GM12873 (cell line): ENCODE measurements at regions not wholly inside any gene's neighbourhood (a gene's known extent, or its start where the extent isn't known, plus 50 kb on each side); places are given as distances from the start of the nearest gene placed in this dataset.

Experiments
- TF ChIP-seq, protein P1 (sequence below): IDR thresholded peaks from 2 replicates; pipeline ENCODE4 v1.5.1; 2012; ENCODE audit warnings: low read depth, mild to moderate bottlenecking, moderate library complexity, low read length, control low read depth; ENCODE audit not compliant: insufficient read depth; ENCODE audit errors: missing control alignments

DNA sequence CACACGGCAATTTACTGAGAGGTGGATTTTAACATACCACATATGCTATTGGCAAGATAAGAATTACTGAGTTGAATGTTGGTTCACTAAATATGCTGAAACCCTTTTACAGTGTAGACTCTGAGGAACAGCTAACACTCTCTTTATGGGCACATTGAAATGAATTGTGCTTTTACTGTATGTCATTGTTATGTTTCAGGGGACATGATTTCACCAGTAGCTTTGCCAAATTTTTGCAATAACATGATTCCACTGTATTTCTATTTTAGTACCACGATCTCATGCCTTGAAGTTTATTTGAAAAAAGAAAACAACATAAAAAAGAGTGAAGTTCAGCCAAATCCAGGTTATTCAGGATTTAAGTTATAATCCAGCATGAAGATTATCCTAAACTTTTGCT is 188.5 kb downstream of the HLX start:
- TF ChIP-seq, protein P1, sequence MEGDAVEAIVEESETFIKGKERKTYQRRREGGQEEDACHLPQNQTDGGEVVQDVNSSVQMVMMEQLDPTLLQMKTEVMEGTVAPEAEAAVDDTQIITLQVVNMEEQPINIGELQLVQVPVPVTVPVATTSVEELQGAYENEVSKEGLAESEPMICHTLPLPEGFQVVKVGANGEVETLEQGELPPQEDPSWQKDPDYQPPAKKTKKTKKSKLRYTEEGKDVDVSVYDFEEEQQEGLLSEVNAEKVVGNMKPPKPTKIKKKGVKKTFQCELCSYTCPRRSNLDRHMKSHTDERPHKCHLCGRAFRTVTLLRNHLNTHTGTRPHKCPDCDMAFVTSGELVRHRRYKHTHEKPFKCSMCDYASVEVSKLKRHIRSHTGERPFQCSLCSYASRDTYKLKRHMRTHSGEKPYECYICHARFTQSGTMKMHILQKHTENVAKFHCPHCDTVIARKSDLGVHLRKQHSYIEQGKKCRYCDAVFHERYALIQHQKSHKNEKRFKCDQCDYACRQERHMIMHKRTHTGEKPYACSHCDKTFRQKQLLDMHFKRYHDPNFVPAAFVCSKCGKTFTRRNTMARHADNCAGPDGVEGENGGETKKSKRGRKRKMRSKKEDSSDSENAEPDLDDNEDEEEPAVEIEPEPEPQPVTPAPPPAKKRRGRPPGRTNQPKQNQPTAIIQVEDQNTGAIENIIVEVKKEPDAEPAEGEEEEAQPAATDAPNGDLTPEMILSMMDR = no peak

DNA sequence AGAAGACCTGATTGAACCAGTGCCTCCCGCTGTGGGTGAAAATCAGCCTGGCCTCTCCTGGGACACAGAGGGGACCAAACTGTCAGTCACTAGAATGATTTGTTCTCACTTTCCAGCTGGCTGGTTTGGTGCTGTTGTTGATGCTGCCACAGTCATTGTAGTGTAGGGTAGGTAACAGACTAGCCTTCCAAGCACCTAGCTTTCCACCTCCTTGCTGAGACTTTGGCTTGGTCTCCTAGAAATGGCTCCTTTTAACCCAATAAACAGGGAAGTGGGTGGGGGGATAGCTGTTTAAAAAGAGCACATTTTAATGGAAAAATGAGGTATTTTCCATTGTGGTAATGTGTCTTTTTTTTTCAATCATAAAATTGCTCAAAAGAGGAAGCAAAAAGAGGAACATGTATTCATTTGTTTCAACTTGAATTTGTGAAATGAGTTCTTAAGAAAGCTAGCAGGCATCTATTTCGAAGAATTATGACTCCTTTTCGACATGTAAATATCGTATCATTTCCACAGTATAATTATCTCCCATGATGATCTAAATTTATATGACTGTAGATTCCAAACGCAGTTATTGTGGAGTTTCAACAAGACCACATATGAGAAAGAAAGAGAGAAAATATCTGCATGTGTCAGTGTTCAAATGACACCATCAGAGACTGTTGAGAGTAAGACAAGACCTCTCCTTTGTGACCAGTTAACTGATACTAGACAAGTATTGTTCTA is 190.1 kb downstream of the HLX start:
- TF ChIP-seq, protein P1 = no peak

DNA sequence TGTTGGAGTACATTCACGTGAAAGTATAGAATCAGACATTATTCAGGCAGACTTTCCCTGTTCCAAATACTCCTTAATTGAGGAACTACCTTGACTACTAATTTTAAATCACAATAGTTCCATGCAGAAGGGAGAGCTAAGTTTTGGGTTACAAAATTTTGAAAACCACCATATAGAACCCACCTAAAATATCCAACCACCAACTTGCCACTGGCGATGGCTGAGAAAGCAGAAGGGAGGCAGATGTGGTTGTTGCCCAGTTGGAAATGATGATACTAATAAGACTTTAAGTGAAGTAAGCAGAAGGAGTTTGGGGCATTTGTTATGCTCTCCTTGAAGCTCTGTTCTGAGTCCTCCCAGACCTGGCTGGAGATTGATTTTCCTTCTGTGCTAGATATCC is 190.7 kb downstream of the HLX start:
- TF ChIP-seq, protein P1 = no peak

DNA sequence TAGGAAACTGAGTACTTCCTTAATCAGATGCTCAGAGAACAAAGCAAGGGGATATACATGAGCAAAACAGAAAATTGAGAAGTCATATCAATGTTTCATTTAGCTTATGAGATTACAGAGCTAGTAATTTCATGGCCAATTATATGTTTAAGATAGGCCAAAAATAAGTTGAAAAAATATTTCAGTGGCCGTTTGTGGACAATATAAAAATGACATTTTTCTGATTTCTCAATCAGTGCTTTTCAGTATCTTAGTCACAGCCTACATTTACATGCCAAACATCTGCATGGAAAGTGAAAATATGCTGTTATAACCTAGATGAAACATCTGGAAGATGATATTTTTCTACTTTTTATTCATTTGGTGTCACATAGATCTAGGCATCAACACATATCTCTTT is 192.5 kb downstream of the HLX start:
- TF ChIP-seq, protein P1 = no peak

DNA sequence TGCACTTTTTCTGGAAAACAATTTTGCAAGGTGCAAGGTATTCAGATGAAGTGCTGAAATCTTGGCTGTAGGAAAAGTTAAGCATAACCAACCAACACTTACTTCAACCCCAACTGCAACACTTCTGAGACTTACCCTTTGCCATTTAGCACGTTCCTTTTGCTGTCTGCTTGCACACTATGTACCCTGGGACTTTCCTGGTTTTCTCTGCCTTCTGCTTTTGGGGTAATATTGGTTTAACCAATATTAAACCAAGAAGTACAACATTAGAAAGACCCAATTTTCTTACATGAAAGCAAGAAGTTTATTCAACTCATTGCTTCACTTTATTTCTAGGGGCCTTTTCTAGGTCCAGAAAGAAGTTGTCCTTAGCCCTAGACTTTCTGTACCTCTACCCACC is 193.0 kb downstream of the HLX start:
- TF ChIP-seq, protein P1 = no peak

DNA sequence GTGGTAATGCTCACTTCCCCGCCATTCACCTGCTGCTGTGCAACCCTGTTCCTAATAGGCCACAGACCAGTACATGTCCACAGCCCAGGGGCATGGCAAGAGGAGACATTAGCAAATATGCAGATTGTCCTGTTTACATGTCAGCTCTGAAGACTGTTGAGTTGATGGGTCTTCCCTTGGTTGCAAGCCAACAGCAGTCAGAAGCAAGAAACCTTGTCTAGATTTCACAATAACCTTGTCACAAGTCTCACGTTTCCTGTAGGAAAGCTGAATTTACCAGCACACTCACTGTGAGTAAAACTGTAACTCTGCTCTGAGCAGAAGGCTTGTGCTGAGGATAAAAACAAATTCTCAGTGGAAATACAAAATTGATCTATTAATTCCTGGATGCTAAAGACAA is 195.1 kb downstream of the HLX start:
- TF ChIP-seq, protein P1 = no peak

DNA sequence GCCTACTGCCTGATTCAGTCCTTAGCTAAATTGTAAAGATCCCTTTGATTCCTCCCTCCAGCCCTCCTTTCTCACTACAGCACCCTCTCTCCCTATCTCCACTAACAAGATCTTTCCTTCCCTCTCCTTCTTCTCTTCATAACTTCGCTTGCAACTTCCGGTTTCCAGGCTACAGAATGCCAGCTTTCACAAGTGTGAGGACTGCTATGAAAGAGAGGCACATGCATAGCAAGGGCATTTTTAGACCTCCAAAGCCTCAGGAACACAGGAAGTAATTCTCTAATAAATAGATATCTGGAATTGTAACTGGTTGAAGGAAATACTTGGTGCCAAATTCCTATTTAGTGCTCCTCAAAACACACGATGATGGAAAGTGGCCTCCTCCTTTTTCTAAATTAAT is 196.7 kb downstream of the HLX start:
- TF ChIP-seq, protein P1 = no peak

DNA sequence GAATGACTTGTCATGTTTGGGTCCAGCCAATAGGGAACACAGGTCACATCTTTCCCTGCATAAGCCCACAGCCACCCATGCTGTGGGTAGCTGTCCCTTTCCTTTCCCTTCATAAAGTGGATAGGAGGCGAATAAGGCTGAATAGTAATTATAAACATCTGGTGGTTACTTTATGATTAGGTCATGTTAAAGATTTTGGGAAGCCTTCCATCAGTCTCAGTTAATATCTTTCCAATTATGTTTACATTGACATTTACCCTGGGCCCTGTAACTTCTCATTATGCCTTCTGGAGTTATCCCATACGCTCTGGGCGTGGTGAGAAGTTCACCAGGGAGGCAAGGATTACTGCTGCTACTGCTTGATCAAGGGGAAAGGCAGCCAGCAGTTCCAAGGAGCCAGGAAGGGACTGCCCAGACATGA is 197.2 kb downstream of the HLX start:
- TF ChIP-seq, protein P1 = no peak
